ENCODE measurements at regions not wholly inside any gene's neighbourhood (a gene's known extent, or its start where the extent isn't known, plus 50 kb on each side); places are given as distances from the start of the nearest gene placed in this dataset.

GRCh38 chr3:72470904-72471417, 377.3 kb downstream of the SHQ1 start:
- DNase-seq (no peak), ATAC-seq (no peak)
- 93% methylated on average over 3 of the region's 5 CpGs for WGBS (ENCODE audit: insufficient coverage)
- Mint-ChIP-seq H3K36me3 (no peaks in the 10 kb centered on the region), H3K4me1 (no peaks in the 10 kb centered on the region), H3K9me3 (no peaks in the 10 kb centered on the region), H3K4me3 (no peak overlapping the region), H3K27ac (no peak overlapping the region), H3K27me3 (ENCODE audit: low read depth in 2 of 2) (peaks cover 0 to 12% of the 10 kb centered on the region in 2 donors)
- H3K4me3 ChIP-seq (ENCODE audit: low read length): no peak overlapping the region
- no peaks in the 10 kb centered on the region for H3K4me1 ChIP-seq (ENCODE audit: control insufficient read depth, insufficient read depth, low read length)
- no peak overlapping the region for H3K27ac ChIP-seq (ENCODE audit: low read length)
- H3K9me3 ChIP-seq (ENCODE audit: control insufficient read depth, insufficient read depth, low read length): no peaks in the 10 kb centered on the region
- H3K27me3 ChIP-seq (ENCODE audit: control insufficient read depth, insufficient read depth, low read length): no peaks in the 10 kb centered on the region
- TF ChIP-seq CTCF (IDR thresholded peaks at IDR 0.05): no peak
- no peaks in the 10 kb centered on the region for H3K36me3 ChIP-seq (ENCODE audit: control insufficient read depth, insufficient read depth, low read length)
- intact Hi-C loops (cut with micrococcal nuclease): no loop called here

GRCh38 chr3:72465853-72466252, 382.4 kb downstream of the SHQ1 start:
- H3K27me3 ChIP-seq (ENCODE audit: control insufficient read depth, insufficient read depth, low read length): no peaks in the 10 kb centered on the region
- DNase-seq (no peak), ATAC-seq (no peak)
- Mint-ChIP-seq H3K4me3 (no peak overlapping the region), H3K36me3 (no peaks in the 10 kb centered on the region), H3K4me1 (no peaks in the 10 kb centered on the region), H3K27me3 (ENCODE audit: low read depth in 2 of 2) (peaks cover 16 to 34% of the 10 kb centered on the region in 2 donors), H3K9me3 (no peaks in the 10 kb centered on the region), H3K27ac (no peak overlapping the region)
- intact Hi-C loops (cut with micrococcal nuclease): no loop called here
- H3K4me1 ChIP-seq (ENCODE audit: control insufficient read depth, insufficient read depth, low read length): no peaks in the 10 kb centered on the region
- TF ChIP-seq CTCF (IDR thresholded peaks at IDR 0.05): no peak
- H3K9me3 ChIP-seq (ENCODE audit: control insufficient read depth, insufficient read depth, low read length): no peaks in the 10 kb centered on the region
- WGBS (ENCODE audit: insufficient coverage): 76% methylated on average over 2 of the region's 2 CpGs
- H3K27ac ChIP-seq (ENCODE audit: low read length): no peak overlapping the region
- H3K36me3 ChIP-seq (ENCODE audit: control insufficient read depth, insufficient read depth, low read length): no peaks in the 10 kb centered on the region
- no peak overlapping the region for H3K4me3 ChIP-seq (ENCODE audit: low read length)

GRCh38 chr3:72463083-72463482, 385.2 kb downstream of the SHQ1 start:
- Mint-ChIP-seq H3K9me3 (no peaks in the 10 kb centered on the region), H3K27me3 (ENCODE audit: low read depth in 2 of 2) (peaks cover 21 to 49% of the 10 kb centered on the region in 2 donors), H3K36me3 (no peaks in the 10 kb centered on the region), H3K4me3 (no peak overlapping the region), H3K4me1 (no peaks in the 10 kb centered on the region), H3K27ac (no peak overlapping the region)
- no peak overlapping the region for H3K27ac ChIP-seq (ENCODE audit: low read length)
- no peaks in the 10 kb centered on the region for H3K9me3 ChIP-seq (ENCODE audit: control insufficient read depth, insufficient read depth, low read length)
- H3K27me3 ChIP-seq (ENCODE audit: control insufficient read depth, insufficient read depth, low read length): no peaks in the 10 kb centered on the region
- no peak overlapping the region for H3K4me3 ChIP-seq (ENCODE audit: low read length)
- no peaks in the 10 kb centered on the region for H3K4me1 ChIP-seq (ENCODE audit: control insufficient read depth, insufficient read depth, low read length)
- ATAC-seq (no peak), DNase-seq (no peak)
- no peak for TF ChIP-seq CTCF (IDR thresholded peaks at IDR 0.05)
- intact Hi-C loops (cut with micrococcal nuclease): no loop called here
- H3K36me3 ChIP-seq (ENCODE audit: control insufficient read depth, insufficient read depth, low read length): no peaks in the 10 kb centered on the region
- 81% methylated on average over 9 of the region's 9 CpGs for WGBS (ENCODE audit: insufficient coverage)

GRCh38 chr3:72462595-72463011, 385.6 kb downstream of the SHQ1 start:
- ATAC-seq: no peak

More at GRCh38 chr3:72462595-72463011, 385.6 kb downstream of the SHQ1 start:
- Histone ChIP-seq H3K36me3 (ENCODE audit: control insufficient read depth, insufficient read depth, low read length) (no peaks in the 10 kb centered on the region), H3K9me3 (ENCODE audit: control insufficient read depth, insufficient read depth, low read length) (no peaks in the 10 kb centered on the region), H3K4me3 (ENCODE audit: low read length) (no peak overlapping the region), H3K27me3 (ENCODE audit: control insufficient read depth, insufficient read depth, low read length) (no peaks in the 10 kb centered on the region), H3K4me1 (ENCODE audit: control insufficient read depth, insufficient read depth, low read length) (no peaks in the 10 kb centered on the region), H3K27ac (ENCODE audit: low read length) (no peak overlapping the region)
- Mint-ChIP-seq H3K4me3 (no peak overlapping the region), H3K36me3 (no peaks in the 10 kb centered on the region), H3K27ac (no peak overlapping the region), H3K27me3 (ENCODE audit: low read depth in 2 of 2) (peaks cover 21 to 49% of the 10 kb centered on the region in 2 donors), H3K4me1 (no peaks in the 10 kb centered on the region), H3K9me3 (no peaks in the 10 kb centered on the region)
- 96% methylated on average over 4 of the region's 6 CpGs for WGBS (ENCODE audit: insufficient coverage)
- no peak for DNase-seq
- intact Hi-C loops (cut with micrococcal nuclease): no loop called here
- TF ChIP-seq CTCF (IDR thresholded peaks at IDR 0.05): no peak
